ENCODE measurements at regions not wholly inside any gene's neighbourhood (a gene's known extent, or its start where the extent isn't known, plus 50 kb on each side); places are given as distances from the start of the nearest gene placed in this dataset.

- no peak for TF ChIP-seq POLR2A (IDR thresholded peaks at IDR 0.05)
- TF ChIP-seq, protein P1, sequence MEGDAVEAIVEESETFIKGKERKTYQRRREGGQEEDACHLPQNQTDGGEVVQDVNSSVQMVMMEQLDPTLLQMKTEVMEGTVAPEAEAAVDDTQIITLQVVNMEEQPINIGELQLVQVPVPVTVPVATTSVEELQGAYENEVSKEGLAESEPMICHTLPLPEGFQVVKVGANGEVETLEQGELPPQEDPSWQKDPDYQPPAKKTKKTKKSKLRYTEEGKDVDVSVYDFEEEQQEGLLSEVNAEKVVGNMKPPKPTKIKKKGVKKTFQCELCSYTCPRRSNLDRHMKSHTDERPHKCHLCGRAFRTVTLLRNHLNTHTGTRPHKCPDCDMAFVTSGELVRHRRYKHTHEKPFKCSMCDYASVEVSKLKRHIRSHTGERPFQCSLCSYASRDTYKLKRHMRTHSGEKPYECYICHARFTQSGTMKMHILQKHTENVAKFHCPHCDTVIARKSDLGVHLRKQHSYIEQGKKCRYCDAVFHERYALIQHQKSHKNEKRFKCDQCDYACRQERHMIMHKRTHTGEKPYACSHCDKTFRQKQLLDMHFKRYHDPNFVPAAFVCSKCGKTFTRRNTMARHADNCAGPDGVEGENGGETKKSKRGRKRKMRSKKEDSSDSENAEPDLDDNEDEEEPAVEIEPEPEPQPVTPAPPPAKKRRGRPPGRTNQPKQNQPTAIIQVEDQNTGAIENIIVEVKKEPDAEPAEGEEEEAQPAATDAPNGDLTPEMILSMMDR (IDR thresholded peaks at IDR 0.05 in 4 of 5, conservative IDR thresholded peaks at IDR 0.05 in 1 of 5), result no peak
These were observed 606.4 kb downstream of the TNS3 start for GRCh38 chr7:46975493-46975892.
